IMR-90 (cell line): ENCODE measurements at regions not wholly inside any gene's neighbourhood (a gene's known extent, or its start where the extent isn't known, plus 50 kb on each side); places are given as distances from the start of the nearest gene placed in this dataset.

Experiments
- ATAC-seq: fragments of 200-7000 bp; cut with Tn5 transposase; 2 replicates; pipeline ENCODE4 v1.9.1; 2020; ENCODE audit warnings: low read depth, mild to moderate bottlenecking, moderate library complexity
- BruUV-seq: library from RNA; stranded (reverse); fragments of 400-500 nt; replicated peaks from 2 replicates; lab custom pipeline; 2021; lab: Mats Ljungman, UMichigan
- CTCF ChIA-PET: fragments of 300-600 bp; formaldehyde crosslinking; extraction: SDS; loops from one replicate; lab custom pipeline; 2021; ENCODE audit warnings: antibody characterized with exemption; lab: Yijun Ruan, JAX
- POLR2A ChIA-PET: fragments of 300-600 bp; sonication (Branson Sonifier 250); formaldehyde crosslinking; loops from one replicate; lab custom pipeline; 2022; ENCODE audit warnings: antibody characterized with exemption; ENCODE audit not compliant: unreplicated experiment; lab: Charles Lee
- DNase-seq: peaks from one replicate; pipeline ENCODE4 v3.0.0; 2013
- H2AFZ ChIP-seq: replicated peaks from 2 replicates; pipeline ENCODE3; 2013; ENCODE audit warnings: low read length, mild to moderate bottlenecking; ENCODE audit not compliant: poor library complexity
- H2AK5ac ChIP-seq: 2 replicates; pipeline ENCODE4 v1.6.1; 2013; ENCODE audit warnings: low read depth, low read length, inconsistent platforms
- H2AK9ac ChIP-seq: replicated peaks from 2 replicates; pipeline ENCODE3; 2013; ENCODE audit warnings: mild to moderate bottlenecking, low read depth, low read length, moderate library complexity; ENCODE audit not compliant: poor library complexity
- H2BK120ac ChIP-seq: 2 replicates; pipeline ENCODE4 v1.6.1; 2013; ENCODE audit warnings: low read depth, low read length, inconsistent platforms
- H2BK15ac ChIP-seq: 3 replicates; pipeline ENCODE4 v1.6.1; 2013; ENCODE audit warnings: low read depth, low read length, inconsistent platforms
- H2BK20ac ChIP-seq: 2 replicates; pipeline ENCODE4 v1.6.1; 2013; ENCODE audit warnings: low read depth, mild to moderate bottlenecking, inconsistent platforms, low read length, moderate library complexity
- H2BK5ac ChIP-seq: 2 replicates; pipeline ENCODE4 v1.6.1; 2013; ENCODE audit warnings: mild to moderate bottlenecking, low read depth, low read length, inconsistent platforms; ENCODE audit not compliant: poor library complexity, severe bottlenecking
- H3K14ac ChIP-seq: replicated peaks from 2 replicates; pipeline ENCODE4 v1.6.1; 2013; ENCODE audit warnings: low read depth, low read length, inconsistent platforms
- H3K18ac ChIP-seq: 2 replicates; pipeline ENCODE4 v1.6.1; 2013; ENCODE audit warnings: low read depth, low read length, control low read depth
- H3K23ac ChIP-seq: 2 replicates; pipeline ENCODE4 v1.6.1; 2013; ENCODE audit warnings: low read depth, low read length, inconsistent platforms
- H3K27ac ChIP-seq: 2 replicates; pipeline ENCODE4 v1.5.1; 2013; ENCODE audit warnings: mild to moderate bottlenecking, control low read depth, low read length; ENCODE audit not compliant: insufficient read depth
- H3K27me3 ChIP-seq: 2 replicates; pipeline ENCODE4 v1.6.1; 2013; ENCODE audit warnings: low read length; ENCODE audit not compliant: control insufficient read depth, insufficient read depth
- H3K36me3 ChIP-seq: 2 replicates; pipeline ENCODE4 v1.6.1; 2013; ENCODE audit warnings: low read length, mixed read lengths; ENCODE audit not compliant: control insufficient read depth, insufficient read depth
- H3K4ac ChIP-seq: 2 replicates; pipeline ENCODE4 v1.6.1; 2013; ENCODE audit warnings: low read depth, low read length, inconsistent platforms
- H3K4me1 ChIP-seq: 2 replicates; pipeline ENCODE4 v1.6.1; 2013; ENCODE audit warnings: low read length, mixed read lengths; ENCODE audit not compliant: control insufficient read depth, insufficient read depth
- H3K4me2 ChIP-seq: 2 replicates; pipeline ENCODE4 v1.6.1; 2013; ENCODE audit warnings: low read depth, mild to moderate bottlenecking, control low read depth, low read length, moderate library complexity
- H3K4me3 ChIP-seq: 2 replicates; pipeline ENCODE4 v1.5.1; 2013; ENCODE audit warnings: low read depth, mild to moderate bottlenecking, control low read depth, low read length, moderate library complexity; ENCODE audit not compliant: insufficient read depth
- H3K56ac ChIP-seq: 2 replicates; pipeline ENCODE4 v1.6.1; 2013; ENCODE audit warnings: low read length, inconsistent platforms; ENCODE audit not compliant: insufficient read depth; ENCODE audit errors: extremely low read depth
- H3K79me1 ChIP-seq, 2 experiments: 2 replicates each; pipeline ENCODE4 v1.6.1; 2013; ENCODE audit warnings: low read length in 2 of 2, inconsistent platforms in 1 of 2, low read depth in 1 of 2
- H3K9ac ChIP-seq: 2 replicates; pipeline ENCODE4 v1.6.1; 2013; ENCODE audit warnings: low read depth, low read length, control low read depth
- H3K9me1 ChIP-seq: 2 replicates; pipeline ENCODE4 v1.6.1; 2013; ENCODE audit warnings: low read length, inconsistent platforms; ENCODE audit not compliant: insufficient read depth
- H3K9me3 ChIP-seq: 2 replicates; pipeline ENCODE4 v1.6.1; 2013; ENCODE audit warnings: low read length; ENCODE audit not compliant: control insufficient read depth, insufficient read depth
- H4K20me1 ChIP-seq: 2 replicates; pipeline ENCODE4 v1.6.1; 2013; ENCODE audit warnings: low read length, inconsistent platforms; ENCODE audit not compliant: insufficient read depth
- H4K5ac ChIP-seq: 2 replicates; pipeline ENCODE4 v1.6.1; 2013; ENCODE audit warnings: mild to moderate bottlenecking, low read depth, low read length, control low read depth
- H4K8ac ChIP-seq, 2 experiments: 2 replicates each; pipeline ENCODE4 v1.6.1; 2013; ENCODE audit warnings: low read depth in 2 of 2, low read length in 2 of 2, control low read depth in 1 of 2, inconsistent platforms in 1 of 2
- H4K91ac ChIP-seq: 2 replicates; pipeline ENCODE4 v1.6.1; 2013; ENCODE audit warnings: low read depth, low read length, inconsistent platforms; ENCODE audit not compliant: insufficient read depth
- BHLHE40 ChIP-seq: fragments of 150-350 bp; IDR thresholded peaks from 2 replicates; pipeline ENCODE4 v1.6.1; 2016; ENCODE audit warnings: mild to moderate bottlenecking, low read depth, low read length
- CEBPB ChIP-seq: IDR thresholded peaks from 2 replicates; pipeline ENCODE4 v1.6.1; 2012; ENCODE audit warnings: low read depth, low read length, improper control_type of control experiment
- CTCF ChIP-seq: conservative IDR thresholded peaks from 2 replicates; pipeline ENCODE4 v1.5.1; 2012; ENCODE audit warnings: mild to moderate bottlenecking, low read depth, low read length, improper control_type of control experiment
- ELK1 ChIP-seq: fragments of 150-350 bp; IDR thresholded peaks from 2 replicates; pipeline ENCODE4 v1.6.1; 2016; ENCODE audit warnings: low read depth, mild to moderate bottlenecking, low read length, moderate library complexity, borderline replicate concordance
- FOS ChIP-seq: fragments of 150-350 bp; IDR thresholded peaks from 2 replicates; pipeline ENCODE4 v1.6.1; 2016; ENCODE audit warnings: low read depth, low read length
- MAFK ChIP-seq: IDR thresholded peaks from 2 replicates; pipeline ENCODE4 v1.6.1; 2012; ENCODE audit warnings: low read depth, low read length, improper control_type of control experiment
- MAZ ChIP-seq: IDR thresholded peaks from 2 replicates; pipeline ENCODE4 v1.6.1; 2012; ENCODE audit warnings: low read depth, mild to moderate bottlenecking, low read length, improper control_type of control experiment, moderate library complexity, borderline replicate concordance
- MXI1 ChIP-seq: IDR thresholded peaks from 2 replicates; pipeline ENCODE4 v1.6.1; 2012; ENCODE audit warnings: low read depth, mild to moderate bottlenecking, low read length, moderate library complexity, borderline replicate concordance
- NFE2L2 ChIP-seq: fragments of 150-350 bp; IDR thresholded peaks from 2 replicates; pipeline ENCODE4 v1.6.1; 2016; ENCODE audit warnings: low read depth, mild to moderate bottlenecking, low read length
- POLR2A ChIP-seq: IDR thresholded peaks from 2 replicates; pipeline ENCODE4 v1.6.1; 2012; ENCODE audit warnings: mild to moderate bottlenecking, low read depth, low read length
- RAD21 ChIP-seq: IDR thresholded peaks from 2 replicates; pipeline ENCODE4 v1.6.1; 2012; ENCODE audit warnings: low read length, improper control_type of control experiment
- RFX5 ChIP-seq: IDR thresholded peaks from 2 replicates; pipeline ENCODE4 v1.8.0; 2012; ENCODE audit warnings: low read depth, mild to moderate bottlenecking, low read length, moderate library complexity
- WGBS, 2 experiments: methylation state at CpG; one replicate each; pipeline versions ENCODE4 v1.1.5 to v1.1.7; 2013; ENCODE audit warnings: missing lambda C conversion rate in 2 of 2; ENCODE audit not compliant: insufficient read length in 1 of 2; ENCODE audit errors: extremely low coverage in 2 of 2; 5-methylcytosine and 5-hydroxymethylcytosine counted together
- dilution Hi-C: fragments of 300-500 bp; cut with HindIII; formaldehyde crosslinking; loops from one replicate; pipeline ENCODE4 v1.14.3; 2018; ENCODE audit warnings: low sequenced_read_pairs; ENCODE audit not compliant: unreplicated experiment
- in situ Hi-C: fragments of 300-500 bp; cut with MboI; formaldehyde crosslinking; loops from 3 replicates; pipeline ENCODE4 v1.14.3; 2019; ENCODE audit warnings: low sequenced_read_pairs, inconsistent platforms, mixed read lengths
- intact Hi-C: fragments of 100-400 bp; cut with micrococcal nuclease; formaldehyde crosslinking; loops from 2 replicates; pipeline ENCODE4 v1.10.0; 2022
- TF ChIP-seq, protein P1 (sequence below): fragments of 150-350 bp; IDR thresholded peaks from 2 replicates; pipeline ENCODE4 v1.6.1; 2017; ENCODE audit warnings: mild to moderate bottlenecking, antibody characterized with exemption, low read length, low read depth

DNA sequence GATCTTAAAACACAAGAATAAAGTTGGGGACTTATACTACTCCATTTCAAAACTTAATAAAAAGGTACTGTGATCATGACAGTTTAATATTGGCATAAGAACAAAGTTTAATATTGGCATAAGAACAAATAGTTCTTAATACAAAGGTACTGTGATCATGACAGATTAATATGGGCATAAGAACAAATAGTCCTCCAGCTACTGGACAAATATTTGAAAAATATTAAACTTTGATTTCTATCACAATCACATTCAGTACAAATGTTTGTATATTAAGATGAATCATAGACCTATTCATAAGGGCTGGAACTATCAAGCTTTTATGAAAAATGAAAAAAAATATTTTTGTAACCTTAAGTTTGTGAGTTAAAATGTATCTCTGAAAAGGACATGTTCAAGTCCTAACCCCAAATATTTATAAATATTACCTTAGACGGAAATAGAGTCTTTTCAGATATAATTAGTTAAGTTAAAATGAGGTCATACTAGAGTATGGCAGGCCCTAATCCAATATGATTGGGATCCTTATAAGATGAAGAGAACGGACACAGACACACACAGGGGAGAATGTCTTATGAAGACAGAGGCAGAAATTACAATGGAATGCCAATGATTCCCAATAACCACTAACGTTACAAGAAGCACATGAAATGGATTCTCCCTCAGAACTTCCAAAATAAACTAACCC lies 79.1 kb upstream of the RGS1 start:
- Histone ChIP-seq H2BK5ac (no peak overlapping the region), H3K18ac (no peak overlapping the region), H3K79me1 (no peaks in the 10 kb centered on the region), H2BK120ac (no peak overlapping the region), H2BK15ac (no peak overlapping the region), H3K9ac (no peak overlapping the region), H3K9me3 (no peaks in the 10 kb centered on the region), H3K4ac (no peak overlapping the region), H3K4me3 (no peak overlapping the region), H3K4me2 (no peak overlapping the region), H3K23ac (no peak overlapping the region), H2AFZ (no peak overlapping the region), H4K8ac (no peak overlapping the region), H2AK5ac (no peak overlapping the region), H3K14ac (no peak overlapping the region), H4K5ac (no peak overlapping the region), H3K56ac (no peak overlapping the region), H3K9me1 (no peaks in the 10 kb centered on the region), H3K27me3 (no peaks in the 10 kb centered on the region), H4K20me1 (no peaks in the 10 kb centered on the region), H2BK20ac (no peak overlapping the region), H2AK9ac (no peak overlapping the region), H3K27ac (no peak overlapping the region), H3K4me1 (0 out of 2 replicates have a peak, but pooled peaks cover 2% of the 10 kb centered on the region), H3K36me3 (no peaks in the 10 kb centered on the region), H4K91ac (no peak overlapping the region)
- TF ChIP-seq FOS (no peak), CEBPB (no peak), NFE2L2 (no peak), MAZ (no peak), ELK1 (no peak), MXI1 (no peak), RFX5 (no peak), RAD21 (no peak), MAFK (no peak), BHLHE40 (no peak), CTCF (no peak), POLR2A (no peak)
- TF ChIP-seq, protein P1, sequence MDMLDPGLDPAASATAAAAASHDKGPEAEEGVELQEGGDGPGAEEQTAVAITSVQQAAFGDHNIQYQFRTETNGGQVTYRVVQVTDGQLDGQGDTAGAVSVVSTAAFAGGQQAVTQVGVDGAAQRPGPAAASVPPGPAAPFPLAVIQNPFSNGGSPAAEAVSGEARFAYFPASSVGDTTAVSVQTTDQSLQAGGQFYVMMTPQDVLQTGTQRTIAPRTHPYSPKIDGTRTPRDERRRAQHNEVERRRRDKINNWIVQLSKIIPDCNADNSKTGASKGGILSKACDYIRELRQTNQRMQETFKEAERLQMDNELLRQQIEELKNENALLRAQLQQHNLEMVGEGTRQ = no peak
- no CpG with 5 or more reads among the region's 3 CpGs for WGBS, 2 experiments
- DNase-seq (no peak), ATAC-seq (no peak)
- CTCF ChIA-PET = no interaction called here
- dilution Hi-C loops (loop anchor here (25.0 kb wide), 1 partner anchor 516 kb away; no protein-coding TSS in a partner anchor), in situ Hi-C loops (no loop called here), intact Hi-C loops (no loop called here)
- no TSS peak for BruUV-seq
- POLR2A ChIA-PET = no interaction called here
